ENCODE measurements at regions not wholly inside any gene's neighbourhood (a gene's known extent, or its start where the extent isn't known, plus 50 kb on each side); places are given as distances from the start of the nearest gene placed in this dataset.

DNA sequence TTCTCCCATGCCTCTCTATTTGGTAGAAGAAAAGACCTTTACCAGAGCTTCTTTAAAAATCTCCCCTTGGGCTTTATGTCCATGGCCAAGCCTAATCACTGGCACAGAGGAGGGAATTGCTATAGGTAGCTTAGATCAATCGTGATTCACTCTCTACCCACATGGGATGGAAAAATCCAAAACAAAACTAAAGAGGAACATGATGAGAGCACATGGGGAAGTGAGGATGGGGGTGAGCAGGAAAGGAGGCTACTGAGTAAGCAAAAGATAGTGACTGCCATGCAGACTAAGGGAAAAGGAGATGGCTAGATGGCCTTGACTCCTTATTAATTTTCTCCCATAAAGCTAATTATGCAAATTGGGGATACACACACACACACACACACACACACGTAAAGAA, 201.2 kb downstream of the HS3ST3A1 start:
- no peak for TF ChIP-seq FEZF1 (tag by site-specific recombination; IDR thresholded peaks at IDR 0.05)
- TF ChIP-seq, protein P1, sequence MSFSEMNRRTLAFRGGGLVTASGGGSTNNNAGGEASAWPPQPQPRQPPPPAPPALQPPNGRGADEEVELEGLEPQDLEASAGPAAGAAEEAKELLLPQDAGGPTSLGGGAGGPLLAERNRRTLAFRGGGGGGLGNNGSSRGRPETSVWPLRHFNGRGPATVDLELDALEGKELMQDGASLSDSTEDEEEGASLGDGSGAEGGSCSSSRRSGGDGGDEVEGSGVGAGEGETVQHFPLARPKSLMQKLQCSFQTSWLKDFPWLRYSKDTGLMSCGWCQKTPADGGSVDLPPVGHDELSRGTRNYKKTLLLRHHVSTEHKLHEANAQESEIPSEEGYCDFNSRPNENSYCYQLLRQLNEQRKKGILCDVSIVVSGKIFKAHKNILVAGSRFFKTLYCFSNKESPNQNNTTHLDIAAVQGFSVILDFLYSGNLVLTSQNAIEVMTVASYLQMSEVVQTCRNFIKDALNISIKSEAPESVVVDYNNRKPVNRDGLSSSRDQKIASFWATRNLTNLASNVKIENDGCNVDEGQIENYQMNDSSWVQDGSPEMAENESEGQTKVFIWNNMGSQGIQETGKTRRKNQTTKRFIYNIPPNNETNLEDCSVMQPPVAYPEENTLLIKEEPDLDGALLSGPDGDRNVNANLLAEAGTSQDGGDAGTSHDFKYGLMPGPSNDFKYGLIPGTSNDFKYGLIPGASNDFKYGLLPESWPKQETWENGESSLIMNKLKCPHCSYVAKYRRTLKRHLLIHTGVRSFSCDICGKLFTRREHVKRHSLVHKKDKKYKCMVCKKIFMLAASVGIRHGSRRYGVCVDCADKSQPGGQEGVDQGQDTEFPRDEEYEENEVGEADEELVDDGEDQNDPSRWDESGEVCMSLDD (tag by site-specific recombination; IDR thresholded peaks at IDR 0.05) = no peak
- no peak for TF ChIP-seq ZNF302 (tag by site-specific recombination; IDR thresholded peaks at IDR 0.05; ENCODE audit: low read depth)
- TF ChIP-seq ZBTB1 (tag by site-specific recombination; IDR thresholded peaks at IDR 0.05) = no peak
- no peak for TF ChIP-seq ZNF274 (IDR thresholded peaks at IDR 0.05; ENCODE audit: low read length)
- TF ChIP-seq ZNF274 (tag by site-specific recombination; IDR thresholded peaks at IDR 0.05; ENCODE audit: borderline replicate concordance) = no peak
- TF ChIP-seq ZFHX2 (tag by site-specific recombination; conservative IDR thresholded peaks at IDR 0.05) = no peak
- TF ChIP-seq ZNF292 (tag by site-specific recombination; IDR thresholded peaks at IDR 0.05; ENCODE audit: borderline replicate concordance, low read depth) = no peak
- no peak for TF ChIP-seq ZNF677 (tag by site-specific recombination; IDR thresholded peaks at IDR 0.05)
- no peak for TF ChIP-seq ZNF48 (tag by site-specific recombination; IDR thresholded peaks at IDR 0.05)
- TF ChIP-seq ZNF433 (tag by site-specific recombination; IDR thresholded peaks at IDR 0.05; ENCODE audit: low read depth) = no peak
- no peak for TF ChIP-seq ZNF2 (tag by site-specific recombination; IDR thresholded peaks at IDR 0.05)
- TF ChIP-seq PRDM1 (tag by site-specific recombination; IDR thresholded peaks at IDR 0.05) = no peak
- TF ChIP-seq TCF7L2 (IDR thresholded peaks at IDR 0.05; ENCODE audit: borderline replicate concordance, low read depth, low read length) = no peak
- TF ChIP-seq ZSCAN23 (tag by site-specific recombination; IDR thresholded peaks at IDR 0.05) = no peak
- TF ChIP-seq ZNF843 (tag by site-specific recombination; IDR thresholded peaks at IDR 0.05) = no peak
- TF ChIP-seq ZNF239 (tag by site-specific recombination; IDR thresholded peaks at IDR 0.05) = no peak
- no peak for TF ChIP-seq ZFP37 (tag by site-specific recombination; IDR thresholded peaks at IDR 0.05)
- TF ChIP-seq, protein P2, sequence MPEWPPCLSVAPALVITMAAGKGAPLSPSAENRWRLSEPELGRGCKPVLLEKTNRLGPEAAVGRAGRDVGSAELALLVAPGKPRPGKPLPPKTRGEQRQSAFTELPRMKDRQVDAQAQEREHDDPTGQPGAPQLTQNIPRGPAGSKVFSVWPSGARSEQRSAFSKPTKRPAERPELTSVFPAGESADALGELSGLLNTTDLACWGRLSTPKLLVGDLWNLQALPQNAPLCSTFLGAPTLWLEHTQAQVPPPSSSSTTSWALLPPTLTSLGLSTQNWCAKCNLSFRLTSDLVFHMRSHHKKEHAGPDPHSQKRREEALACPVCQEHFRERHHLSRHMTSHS (tag by site-specific recombination; IDR thresholded peaks at IDR 0.05) = no peak
- POLR2A ChIA-PET = no interaction called here
- no peaks in the 10 kb centered on the region for H3K36me3 ChIP-seq (ENCODE audit: control insufficient read depth in 2 of 2, insufficient read depth in 1 of 2, low read length in 2 of 2)
- H3K4me1 ChIP-seq (ENCODE audit: control insufficient read depth, insufficient read depth, low read length) = no peaks in the 10 kb centered on the region
- H3K9me3 ChIP-seq (ENCODE audit: control insufficient read depth, insufficient read depth, low read depth, low read length) = no peaks in the 10 kb centered on the region
- no peak overlapping the region for H3K27ac ChIP-seq (ENCODE audit: extremely low read depth, low read depth, low read length)
- CTCF ChIA-PET = no interaction called here
- H3K4me3 ChIP-seq (ENCODE audit: low read depth, low read length) = no peak overlapping the region

DNA sequence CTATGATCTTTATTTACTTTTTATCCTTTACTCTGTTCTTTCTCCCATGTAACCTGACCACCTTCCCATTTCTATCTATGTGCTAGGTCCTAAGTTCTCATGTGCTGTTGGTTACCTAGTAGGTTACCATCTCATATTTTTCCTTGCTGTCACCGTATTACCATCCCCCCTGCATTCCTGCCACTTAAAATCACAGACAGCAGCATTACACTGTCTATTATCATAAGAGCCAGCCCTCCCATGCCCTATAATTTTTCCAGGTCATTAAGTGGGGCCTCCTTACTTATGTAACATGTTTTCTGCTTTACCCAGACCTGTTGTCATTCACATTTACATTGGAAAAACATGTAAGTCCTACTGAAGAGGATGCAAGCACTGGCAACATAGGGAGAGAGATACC, 202.9 kb downstream of the HS3ST3A1 start:
- H3K9me3 ChIP-seq (ENCODE audit: control insufficient read depth, insufficient read depth, low read depth, low read length) = no peaks in the 10 kb centered on the region
- no peak overlapping the region for H3K27ac ChIP-seq (ENCODE audit: extremely low read depth, low read depth, low read length)
- TF ChIP-seq ZNF768 (tag by site-specific recombination; IDR thresholded peaks at IDR 0.05) (no peak), SP3 (tag by site-specific recombination; IDR thresholded peaks at IDR 0.05) (no peak), ZNF16 (tag by site-specific recombination; IDR thresholded peaks at IDR 0.05; ENCODE audit: low read depth) (no peak), ZNF473 (tag by site-specific recombination; IDR thresholded peaks at IDR 0.05) (no peak), ZNF138 (tag by site-specific recombination; IDR thresholded peaks at IDR 0.05; ENCODE audit: borderline replicate concordance) (no peak), ZNF266 (tag by site-specific recombination; IDR thresholded peaks at IDR 0.05; ENCODE audit: low read depth) (no peak), ZNF596 (tag by site-specific recombination; IDR thresholded peaks at IDR 0.05) (no peak), ZNF555 (tag by site-specific recombination; conservative IDR thresholded peaks at IDR 0.05) (no peak)
- TF ChIP-seq, protein P3, sequence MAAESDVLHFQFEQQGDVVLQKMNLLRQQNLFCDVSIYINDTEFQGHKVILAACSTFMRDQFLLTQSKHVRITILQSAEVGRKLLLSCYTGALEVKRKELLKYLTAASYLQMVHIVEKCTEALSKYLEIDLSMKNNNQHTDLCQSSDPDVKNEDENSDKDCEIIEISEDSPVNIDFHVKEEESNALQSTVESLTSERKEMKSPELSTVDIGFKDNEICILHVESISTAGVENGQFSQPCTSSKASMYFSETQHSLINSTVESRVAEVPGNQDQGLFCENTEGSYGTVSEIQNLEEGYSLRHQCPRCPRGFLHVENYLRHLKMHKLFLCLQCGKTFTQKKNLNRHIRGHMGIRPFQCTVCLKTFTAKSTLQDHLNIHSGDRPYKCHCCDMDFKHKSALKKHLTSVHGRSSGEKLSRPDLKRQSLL (tag by site-specific recombination; IDR thresholded peaks at IDR 0.05) = no peak
- no peaks in the 10 kb centered on the region for H3K4me1 ChIP-seq (ENCODE audit: control insufficient read depth, insufficient read depth, low read length)
- CTCF ChIA-PET = interaction anchor here (0.6 kb wide), 1 partner anchor 19 kb away, joined by 3 read pairs; no protein-coding TSS in a partner anchor
- no peaks in the 10 kb centered on the region for H3K36me3 ChIP-seq (ENCODE audit: control insufficient read depth in 2 of 2, insufficient read depth in 1 of 2, low read length in 2 of 2)
- POLR2A ChIA-PET = no interaction called here
- H3K4me3 ChIP-seq (ENCODE audit: low read depth, low read length) = no peak overlapping the region
